IMR-90 (cell line): ENCODE measurements at regions not wholly inside any gene's neighbourhood (a gene's known extent, or its start where the extent isn't known, plus 50 kb on each side); places are given as distances from the start of the nearest gene placed in this dataset.

Experiments
- ATAC-seq: fragments of 200-7000 bp; cut with Tn5 transposase; 2 replicates; pipeline ENCODE4 v1.9.1; 2020; ENCODE audit warnings: low read depth, mild to moderate bottlenecking, moderate library complexity
- BruUV-seq: library from RNA; stranded (reverse); fragments of 400-500 nt; replicated peaks from 2 replicates; lab custom pipeline; 2021; lab: Mats Ljungman, UMichigan
- CTCF ChIA-PET: fragments of 300-600 bp; formaldehyde crosslinking; extraction: SDS; loops from one replicate; lab custom pipeline; 2021; ENCODE audit warnings: antibody characterized with exemption; lab: Yijun Ruan, JAX
- POLR2A ChIA-PET: fragments of 300-600 bp; sonication (Branson Sonifier 250); formaldehyde crosslinking; loops from one replicate; lab custom pipeline; 2022; ENCODE audit warnings: antibody characterized with exemption; ENCODE audit not compliant: unreplicated experiment; lab: Charles Lee
- DNase-seq: peaks from one replicate; pipeline ENCODE4 v3.0.0; 2013
- H2AFZ ChIP-seq: replicated peaks from 2 replicates; pipeline ENCODE3; 2013; ENCODE audit warnings: low read length, mild to moderate bottlenecking; ENCODE audit not compliant: poor library complexity
- H2AK5ac ChIP-seq: 2 replicates; pipeline ENCODE4 v1.6.1; 2013; ENCODE audit warnings: low read depth, low read length, inconsistent platforms
- H2AK9ac ChIP-seq: replicated peaks from 2 replicates; pipeline ENCODE3; 2013; ENCODE audit warnings: mild to moderate bottlenecking, low read depth, low read length, moderate library complexity; ENCODE audit not compliant: poor library complexity
- H2BK120ac ChIP-seq: 2 replicates; pipeline ENCODE4 v1.6.1; 2013; ENCODE audit warnings: low read depth, low read length, inconsistent platforms
- H2BK15ac ChIP-seq: 3 replicates; pipeline ENCODE4 v1.6.1; 2013; ENCODE audit warnings: low read depth, low read length, inconsistent platforms
- H2BK20ac ChIP-seq: 2 replicates; pipeline ENCODE4 v1.6.1; 2013; ENCODE audit warnings: low read depth, mild to moderate bottlenecking, inconsistent platforms, low read length, moderate library complexity
- H2BK5ac ChIP-seq: 2 replicates; pipeline ENCODE4 v1.6.1; 2013; ENCODE audit warnings: mild to moderate bottlenecking, low read depth, low read length, inconsistent platforms; ENCODE audit not compliant: poor library complexity, severe bottlenecking
- H3K14ac ChIP-seq: replicated peaks from 2 replicates; pipeline ENCODE4 v1.6.1; 2013; ENCODE audit warnings: low read depth, low read length, inconsistent platforms
- H3K18ac ChIP-seq: 2 replicates; pipeline ENCODE4 v1.6.1; 2013; ENCODE audit warnings: low read depth, low read length, control low read depth
- H3K23ac ChIP-seq: 2 replicates; pipeline ENCODE4 v1.6.1; 2013; ENCODE audit warnings: low read depth, low read length, inconsistent platforms
- H3K27ac ChIP-seq: 2 replicates; pipeline ENCODE4 v1.5.1; 2013; ENCODE audit warnings: mild to moderate bottlenecking, control low read depth, low read length; ENCODE audit not compliant: insufficient read depth
- H3K27me3 ChIP-seq: 2 replicates; pipeline ENCODE4 v1.6.1; 2013; ENCODE audit warnings: low read length; ENCODE audit not compliant: control insufficient read depth, insufficient read depth
- H3K36me3 ChIP-seq: 2 replicates; pipeline ENCODE4 v1.6.1; 2013; ENCODE audit warnings: low read length, mixed read lengths; ENCODE audit not compliant: control insufficient read depth, insufficient read depth
- H3K4ac ChIP-seq: 2 replicates; pipeline ENCODE4 v1.6.1; 2013; ENCODE audit warnings: low read depth, low read length, inconsistent platforms
- H3K4me1 ChIP-seq: 2 replicates; pipeline ENCODE4 v1.6.1; 2013; ENCODE audit warnings: low read length, mixed read lengths; ENCODE audit not compliant: control insufficient read depth, insufficient read depth
- H3K4me2 ChIP-seq: 2 replicates; pipeline ENCODE4 v1.6.1; 2013; ENCODE audit warnings: low read depth, mild to moderate bottlenecking, control low read depth, low read length, moderate library complexity
- H3K4me3 ChIP-seq: 2 replicates; pipeline ENCODE4 v1.5.1; 2013; ENCODE audit warnings: low read depth, mild to moderate bottlenecking, control low read depth, low read length, moderate library complexity; ENCODE audit not compliant: insufficient read depth
- H3K56ac ChIP-seq: 2 replicates; pipeline ENCODE4 v1.6.1; 2013; ENCODE audit warnings: low read length, inconsistent platforms; ENCODE audit not compliant: insufficient read depth; ENCODE audit errors: extremely low read depth
- H3K79me1 ChIP-seq, 2 experiments: 2 replicates each; pipeline ENCODE4 v1.6.1; 2013; ENCODE audit warnings: low read length in 2 of 2, inconsistent platforms in 1 of 2, low read depth in 1 of 2
- H3K9ac ChIP-seq: 2 replicates; pipeline ENCODE4 v1.6.1; 2013; ENCODE audit warnings: low read depth, low read length, control low read depth
- H3K9me1 ChIP-seq: 2 replicates; pipeline ENCODE4 v1.6.1; 2013; ENCODE audit warnings: low read length, inconsistent platforms; ENCODE audit not compliant: insufficient read depth
- H3K9me3 ChIP-seq: 2 replicates; pipeline ENCODE4 v1.6.1; 2013; ENCODE audit warnings: low read length; ENCODE audit not compliant: control insufficient read depth, insufficient read depth
- H4K20me1 ChIP-seq: 2 replicates; pipeline ENCODE4 v1.6.1; 2013; ENCODE audit warnings: low read length, inconsistent platforms; ENCODE audit not compliant: insufficient read depth
- H4K5ac ChIP-seq: 2 replicates; pipeline ENCODE4 v1.6.1; 2013; ENCODE audit warnings: mild to moderate bottlenecking, low read depth, low read length, control low read depth
- H4K8ac ChIP-seq, 2 experiments: 2 replicates each; pipeline ENCODE4 v1.6.1; 2013; ENCODE audit warnings: low read depth in 2 of 2, low read length in 2 of 2, control low read depth in 1 of 2, inconsistent platforms in 1 of 2
- H4K91ac ChIP-seq: 2 replicates; pipeline ENCODE4 v1.6.1; 2013; ENCODE audit warnings: low read depth, low read length, inconsistent platforms; ENCODE audit not compliant: insufficient read depth
- BHLHE40 ChIP-seq: fragments of 150-350 bp; IDR thresholded peaks from 2 replicates; pipeline ENCODE4 v1.6.1; 2016; ENCODE audit warnings: mild to moderate bottlenecking, low read depth, low read length
- CHD1 ChIP-seq: IDR thresholded peaks from 2 replicates; pipeline ENCODE4 v1.6.1; 2012; ENCODE audit warnings: low read depth, low read length, improper control_type of control experiment
- CTCF ChIP-seq: conservative IDR thresholded peaks from 2 replicates; pipeline ENCODE4 v1.5.1; 2012; ENCODE audit warnings: mild to moderate bottlenecking, low read depth, low read length, improper control_type of control experiment
- USF2 ChIP-seq: fragments of 150-350 bp; IDR thresholded peaks from 2 replicates; pipeline ENCODE4 v1.6.1; 2017; ENCODE audit warnings: mild to moderate bottlenecking, antibody characterized with exemption, low read length, low read depth
- WGBS, 2 experiments: methylation state at CpG; one replicate each; pipeline versions ENCODE4 v1.1.5 to v1.1.7; 2013; ENCODE audit warnings: missing lambda C conversion rate in 2 of 2; ENCODE audit not compliant: insufficient read length in 1 of 2; ENCODE audit errors: extremely low coverage in 2 of 2; 5-methylcytosine and 5-hydroxymethylcytosine counted together
- dilution Hi-C: fragments of 300-500 bp; cut with HindIII; formaldehyde crosslinking; loops from one replicate; pipeline ENCODE4 v1.14.3; 2018; ENCODE audit warnings: low sequenced_read_pairs; ENCODE audit not compliant: unreplicated experiment
- in situ Hi-C: fragments of 300-500 bp; cut with MboI; formaldehyde crosslinking; loops from 3 replicates; pipeline ENCODE4 v1.14.3; 2019; ENCODE audit warnings: low sequenced_read_pairs, inconsistent platforms, mixed read lengths
- intact Hi-C: fragments of 100-400 bp; cut with micrococcal nuclease; formaldehyde crosslinking; loops from 2 replicates; pipeline ENCODE4 v1.10.0; 2022

- Histone ChIP-seq H3K79me1 (no peaks in the 10 kb centered on the region), H3K27me3 (no peaks in the 10 kb centered on the region), H3K9me1 (no peaks in the 10 kb centered on the region), H2BK20ac (no peak overlapping the region), H4K5ac (no peak overlapping the region), H4K8ac (no peak overlapping the region), H2AK5ac (no peak overlapping the region), H3K9ac (no peak overlapping the region), H4K91ac (no peak overlapping the region), H3K4ac (no peak overlapping the region), H3K4me3 (no peak overlapping the region), H3K4me1 (no peaks in the 10 kb centered on the region), H3K56ac (no peak overlapping the region), H3K23ac (no peak overlapping the region), H2BK15ac (no peak overlapping the region), H2BK120ac (no peak overlapping the region), H3K18ac (no peak overlapping the region), H3K27ac (no peak overlapping the region), H2BK5ac (no peak overlapping the region), H2AFZ (no peak overlapping the region), H2AK9ac (no peak overlapping the region), H3K14ac (no peak overlapping the region), H3K36me3 (no peaks in the 10 kb centered on the region), H4K20me1 (no peaks in the 10 kb centered on the region), H3K9me3 (no peaks in the 10 kb centered on the region), H3K4me2 (no peak overlapping the region)
- intact Hi-C loops = no loop called here
- POLR2A ChIA-PET = no interaction called here
- dilution Hi-C loops = no loop called here
- TF ChIP-seq BHLHE40 = no peak
- no peak for TF ChIP-seq USF2
- no peak for TF ChIP-seq CTCF
- TF ChIP-seq CHD1 = no peak
- CTCF ChIA-PET = no interaction called here
- in situ Hi-C loops = no loop called here
- DNase-seq = no peak
- ATAC-seq = no peak
- BruUV-seq = no TSS peak
- WGBS, 2 experiments = no CpG with 5 or more reads among the region's 2 CpGs
Measured at GRCh38 chr10:57884407-57884806, 383.3 kb downstream of the IPMK start.
